Panc1 (cell line): ENCODE measurements at regions not wholly inside any gene's neighbourhood (a gene's known extent, or its start where the extent isn't known, plus 50 kb on each side); places are given as distances from the start of the nearest gene placed in this dataset.

Experiments used
- ATAC-seq: fragments of 200-7000 bp; cut with Tn5 transposase; 2 replicates; pipeline ENCODE4 v1.9.1; 2020; ENCODE audit warnings: mild to moderate bottlenecking, moderate library complexity
- BruUV-seq: library from RNA; stranded (reverse); fragments of 400-500 nt; replicated peaks from 2 replicates; lab custom pipeline; 2021; lab: Mats Ljungman, UMichigan
- CTCF ChIA-PET: fragments of 300-600 bp; sonication (Branson Sonifier 250); formaldehyde crosslinking; loops from one replicate; lab custom pipeline; 2022; ENCODE audit warnings: antibody characterized with exemption; lab: Charles Lee
- POLR2A ChIA-PET: fragments of 300-600 bp; sonication (Branson Sonifier 250); formaldehyde crosslinking; loops from one replicate; lab custom pipeline; 2022; ENCODE audit warnings: antibody characterized with exemption; lab: Charles Lee
- DNase-seq: peaks from one replicate; pipeline ENCODE4 v3.0.0-alpha.2; 2010; ENCODE audit warnings: low read depth, low spot score
- H3K27ac ChIP-seq: 2 replicates; pipeline ENCODE4 v1.5.1; 2011; ENCODE audit warnings: mild to moderate bottlenecking, low read length, inconsistent platforms
- H3K27me3 ChIP-seq: fragments of 200-500 bp; sonication (Bioruptor generic); 2 replicates; pipeline ENCODE4 v1.6.0; 2014; ENCODE audit warnings: low read length, inconsistent platforms; ENCODE audit not compliant: control insufficient read depth, insufficient read depth
- H3K36me3 ChIP-seq: fragments of 200-500 bp; sonication (Bioruptor generic); 2 replicates; pipeline ENCODE4 v1.5.1; 2014; ENCODE audit warnings: inconsistent platforms, mild to moderate bottlenecking, low read length, moderate library complexity; ENCODE audit not compliant: control insufficient read depth, insufficient read depth
- H3K4me1 ChIP-seq: 2 replicates; pipeline ENCODE4 v1.5.1; 2011; ENCODE audit warnings: inconsistent platforms, mild to moderate bottlenecking, low read length, moderate library complexity; ENCODE audit not compliant: control insufficient read depth, insufficient read depth
- H3K4me3 ChIP-seq, 2 experiments: 2 replicates each; pipeline ENCODE4 v1.5.1; 2011 to 2012; ENCODE audit warnings: low read depth in 2 of 2, low read length in 2 of 2, mild to moderate bottlenecking in 2 of 2, inconsistent platforms in 1 of 2, moderate library complexity in 1 of 2
- H3K9me3 ChIP-seq: fragments of 200-500 bp; sonication (Bioruptor generic); 2 replicates; pipeline ENCODE4 v1.5.1; 2014; ENCODE audit warnings: low read depth, mild to moderate bottlenecking, inconsistent platforms, low read length, moderate library complexity; ENCODE audit not compliant: control insufficient read depth, insufficient read depth
- POLR2AphosphoS5 ChIP-seq: IDR thresholded peaks from 2 replicates; pipeline ENCODE4 v1.6.1; 2012; ENCODE audit warnings: mild to moderate bottlenecking, low read depth, low read length, moderate library complexity
- SIN3A ChIP-seq: IDR thresholded peaks from 2 replicates; pipeline ENCODE4 v1.6.1; 2012; ENCODE audit warnings: low read depth, mild to moderate bottlenecking, low read length, moderate library complexity, borderline replicate concordance; ENCODE audit not compliant: insufficient read depth
- TCF7L2 ChIP-seq: IDR thresholded peaks from 2 replicates; pipeline ENCODE4 v1.6.1; 2011; ENCODE audit warnings: mild to moderate bottlenecking, low read depth, low read length, inconsistent platforms
- in situ Hi-C: cut with HindIII; loops from 2 replicates; pipeline ENCODE4 v1.10.0; 2016; ENCODE audit warnings: low sequenced_read_pairs, low pct_unique_long_range_greater_than_20kb
- intact Hi-C: fragments of 100-400 bp; cut with micrococcal nuclease; formaldehyde crosslinking; loops from one replicate; pipeline ENCODE4 v1.10.0; 2022; ENCODE audit not compliant: unreplicated experiment
- TF ChIP-seq, protein P1 (sequence below), 2 experiments: IDR thresholded peaks; 2 replicates each; pipeline ENCODE4 v1.6.1; 2011 to 2012; ENCODE audit warnings: low read depth in 2 of 2, control low read depth in 1 of 2, low read length in 1 of 2, mild to moderate bottlenecking in 1 of 2, moderate library complexity in 1 of 2; ENCODE audit not compliant: insufficient read depth in 1 of 2
- TF ChIP-seq, protein P2 (sequence below): fragments of 450-650 bp; IDR thresholded peaks from 2 replicates; pipeline ENCODE4 v1.5.1; 2017; ENCODE audit warnings: mild to moderate bottlenecking

- ChIA-PET POLR2A (no interaction called here), CTCF (no interaction called here)
- no peak overlapping the region for H3K27ac ChIP-seq
- in situ Hi-C loops, result no loop called here
- DNase-seq (no peak), ATAC-seq (no peak)
- H3K36me3 ChIP-seq, result no peaks in the 10 kb centered on the region
- no peaks in the 10 kb centered on the region for H3K4me1 ChIP-seq
- H3K4me3 ChIP-seq, result no peak overlapping the region
- peaks cover 14% of the 10 kb centered on the region for H3K27me3 ChIP-seq
- intact Hi-C loops, result no loop called here
- no TSS peak for BruUV-seq
- no peaks in the 10 kb centered on the region for H3K9me3 ChIP-seq
- TF ChIP-seq, protein P1, sequence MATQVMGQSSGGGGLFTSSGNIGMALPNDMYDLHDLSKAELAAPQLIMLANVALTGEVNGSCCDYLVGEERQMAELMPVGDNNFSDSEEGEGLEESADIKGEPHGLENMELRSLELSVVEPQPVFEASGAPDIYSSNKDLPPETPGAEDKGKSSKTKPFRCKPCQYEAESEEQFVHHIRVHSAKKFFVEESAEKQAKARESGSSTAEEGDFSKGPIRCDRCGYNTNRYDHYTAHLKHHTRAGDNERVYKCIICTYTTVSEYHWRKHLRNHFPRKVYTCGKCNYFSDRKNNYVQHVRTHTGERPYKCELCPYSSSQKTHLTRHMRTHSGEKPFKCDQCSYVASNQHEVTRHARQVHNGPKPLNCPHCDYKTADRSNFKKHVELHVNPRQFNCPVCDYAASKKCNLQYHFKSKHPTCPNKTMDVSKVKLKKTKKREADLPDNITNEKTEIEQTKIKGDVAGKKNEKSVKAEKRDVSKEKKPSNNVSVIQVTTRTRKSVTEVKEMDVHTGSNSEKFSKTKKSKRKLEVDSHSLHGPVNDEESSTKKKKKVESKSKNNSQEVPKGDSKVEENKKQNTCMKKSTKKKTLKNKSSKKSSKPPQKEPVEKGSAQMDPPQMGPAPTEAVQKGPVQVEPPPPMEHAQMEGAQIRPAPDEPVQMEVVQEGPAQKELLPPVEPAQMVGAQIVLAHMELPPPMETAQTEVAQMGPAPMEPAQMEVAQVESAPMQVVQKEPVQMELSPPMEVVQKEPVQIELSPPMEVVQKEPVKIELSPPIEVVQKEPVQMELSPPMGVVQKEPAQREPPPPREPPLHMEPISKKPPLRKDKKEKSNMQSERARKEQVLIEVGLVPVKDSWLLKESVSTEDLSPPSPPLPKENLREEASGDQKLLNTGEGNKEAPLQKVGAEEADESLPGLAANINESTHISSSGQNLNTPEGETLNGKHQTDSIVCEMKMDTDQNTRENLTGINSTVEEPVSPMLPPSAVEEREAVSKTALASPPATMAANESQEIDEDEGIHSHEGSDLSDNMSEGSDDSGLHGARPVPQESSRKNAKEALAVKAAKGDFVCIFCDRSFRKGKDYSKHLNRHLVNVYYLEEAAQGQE (IDR thresholded peaks at IDR 0.05; ENCODE audit: insufficient read depth in 1 of 2, low read depth in 2 of 2, low read length in 1 of 2), result no peak
- TF ChIP-seq SIN3A, result no peak
- TF ChIP-seq, protein P2, sequence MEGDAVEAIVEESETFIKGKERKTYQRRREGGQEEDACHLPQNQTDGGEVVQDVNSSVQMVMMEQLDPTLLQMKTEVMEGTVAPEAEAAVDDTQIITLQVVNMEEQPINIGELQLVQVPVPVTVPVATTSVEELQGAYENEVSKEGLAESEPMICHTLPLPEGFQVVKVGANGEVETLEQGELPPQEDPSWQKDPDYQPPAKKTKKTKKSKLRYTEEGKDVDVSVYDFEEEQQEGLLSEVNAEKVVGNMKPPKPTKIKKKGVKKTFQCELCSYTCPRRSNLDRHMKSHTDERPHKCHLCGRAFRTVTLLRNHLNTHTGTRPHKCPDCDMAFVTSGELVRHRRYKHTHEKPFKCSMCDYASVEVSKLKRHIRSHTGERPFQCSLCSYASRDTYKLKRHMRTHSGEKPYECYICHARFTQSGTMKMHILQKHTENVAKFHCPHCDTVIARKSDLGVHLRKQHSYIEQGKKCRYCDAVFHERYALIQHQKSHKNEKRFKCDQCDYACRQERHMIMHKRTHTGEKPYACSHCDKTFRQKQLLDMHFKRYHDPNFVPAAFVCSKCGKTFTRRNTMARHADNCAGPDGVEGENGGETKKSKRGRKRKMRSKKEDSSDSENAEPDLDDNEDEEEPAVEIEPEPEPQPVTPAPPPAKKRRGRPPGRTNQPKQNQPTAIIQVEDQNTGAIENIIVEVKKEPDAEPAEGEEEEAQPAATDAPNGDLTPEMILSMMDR, result no peak
- no peak for TF ChIP-seq TCF7L2
- no peak for TF ChIP-seq POLR2AphosphoS5
These were observed 160.0 kb upstream of the TNRC6C start for GRCh38 chr17:77798481-77798880.

GRCh38 chr17:77800816-77801215 is 157.7 kb upstream of the TNRC6C start:
- ChIA-PET POLR2A (no interaction called here), CTCF (no interaction called here)
- in situ Hi-C loops (no loop called here), intact Hi-C loops (no loop called here)
- H3K27me3 ChIP-seq, result peaks cover 14% of the 10 kb centered on the region
- H3K4me1 ChIP-seq, result no peaks in the 10 kb centered on the region
- no peaks in the 10 kb centered on the region for H3K36me3 ChIP-seq
- H3K27ac ChIP-seq, result no peak overlapping the region
- H3K4me3 ChIP-seq, result no peak overlapping the region
- TF ChIP-seq, protein P2, result no peak
- no peak for TF ChIP-seq SIN3A
- no peak for TF ChIP-seq POLR2AphosphoS5
- TF ChIP-seq, protein P1 (IDR thresholded peaks at IDR 0.05; ENCODE audit: insufficient read depth in 1 of 2, low read depth in 2 of 2, low read length in 1 of 2), result no peak
- TF ChIP-seq TCF7L2, result no peak
- ATAC-seq, result no peak
- DNase-seq, result no peak
- BruUV-seq, result no TSS peak
- H3K9me3 ChIP-seq, result no peaks in the 10 kb centered on the region
